H1 (cell line): ENCODE measurements at regions not wholly inside any gene's neighbourhood (a gene's known extent, or its start where the extent isn't known, plus 50 kb on each side); places are given as distances from the start of the nearest gene placed in this dataset.

Source experiments
- CTBP2 ChIP-seq: IDR thresholded peaks from 2 replicates; pipeline ENCODE4 v1.7.0; 2011; ENCODE audit warnings: borderline replicate concordance, mild to moderate bottlenecking, moderate library complexity, mixed read lengths, low read length; ENCODE audit not compliant: insufficient read depth, insufficient read length
- EP300 ChIP-seq, 2 experiments: IDR thresholded peaks; 1 replicate in 1 of 2; 2 replicates in 1 of 2; pipeline ENCODE4 v1.6.1; 2011 to 2012; ENCODE audit warnings: low read depth in 2 of 2, low read length in 2 of 2, mild to moderate bottlenecking in 2 of 2, borderline replicate concordance in 1 of 2, inconsistent platforms in 1 of 2, moderate library complexity in 1 of 2

- TF ChIP-seq CTBP2 = no peak
- TF ChIP-seq EP300 (IDR thresholded peaks at IDR 0.05; ENCODE audit: borderline replicate concordance in 1 of 2, low read depth in 2 of 2, low read length in 2 of 2) = no peak
These were observed 145.2 kb upstream of the GDF10 start (continued) for GRCh38 chr10:47154762-47155161.
